NB4 (cell line): ENCODE measurements at regions not wholly inside any gene's neighbourhood (a gene's known extent, or its start where the extent isn't known, plus 50 kb on each side); places are given as distances from the start of the nearest gene placed in this dataset.

Experiments used
- MYC ChIP-seq: IDR thresholded peaks from 2 replicates; pipeline ENCODE4 v1.6.1; 2011; ENCODE audit warnings: low read depth, low read length
- POLR2A ChIP-seq: IDR thresholded peaks from 2 replicates; pipeline ENCODE4 v1.6.1; 2011; ENCODE audit warnings: mild to moderate bottlenecking; ENCODE audit not compliant: insufficient read length; ENCODE audit errors: extremely low read depth
- TF ChIP-seq, protein P1 (sequence below): IDR thresholded peaks from 2 replicates; pipeline ENCODE4 v1.6.1; 2011; ENCODE audit warnings: low read depth, low read length
- TF ChIP-seq, protein P2 (sequence below): IDR thresholded peaks from one replicate; pipeline ENCODE4 v1.5.1; 2012; ENCODE audit warnings: low read depth, low read length

DNA sequence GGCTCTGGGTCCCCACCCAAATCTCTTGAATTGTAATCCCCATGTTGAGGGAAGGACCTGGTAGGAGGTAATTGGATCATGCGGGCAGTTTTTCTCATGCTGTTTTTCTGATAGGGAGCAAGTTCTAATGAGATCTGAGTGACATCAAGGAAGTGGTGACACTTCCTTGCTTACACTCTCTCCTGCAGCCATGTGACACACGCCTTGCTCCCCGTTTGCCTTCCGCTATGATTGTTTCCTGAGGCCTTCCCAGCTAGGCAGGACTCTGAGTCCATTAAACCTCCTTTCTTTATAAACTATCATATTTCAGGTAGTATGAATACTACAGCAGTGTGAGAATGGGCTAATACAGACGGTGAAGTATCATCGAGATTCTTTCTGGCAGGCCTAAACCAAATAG, 1040.4 kb upstream of the MIR17HG start:
- TF ChIP-seq, protein P1, sequence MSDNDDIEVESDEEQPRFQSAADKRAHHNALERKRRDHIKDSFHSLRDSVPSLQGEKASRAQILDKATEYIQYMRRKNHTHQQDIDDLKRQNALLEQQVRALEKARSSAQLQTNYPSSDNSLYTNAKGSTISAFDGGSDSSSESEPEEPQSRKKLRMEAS: no peak
- TF ChIP-seq, protein P2, sequence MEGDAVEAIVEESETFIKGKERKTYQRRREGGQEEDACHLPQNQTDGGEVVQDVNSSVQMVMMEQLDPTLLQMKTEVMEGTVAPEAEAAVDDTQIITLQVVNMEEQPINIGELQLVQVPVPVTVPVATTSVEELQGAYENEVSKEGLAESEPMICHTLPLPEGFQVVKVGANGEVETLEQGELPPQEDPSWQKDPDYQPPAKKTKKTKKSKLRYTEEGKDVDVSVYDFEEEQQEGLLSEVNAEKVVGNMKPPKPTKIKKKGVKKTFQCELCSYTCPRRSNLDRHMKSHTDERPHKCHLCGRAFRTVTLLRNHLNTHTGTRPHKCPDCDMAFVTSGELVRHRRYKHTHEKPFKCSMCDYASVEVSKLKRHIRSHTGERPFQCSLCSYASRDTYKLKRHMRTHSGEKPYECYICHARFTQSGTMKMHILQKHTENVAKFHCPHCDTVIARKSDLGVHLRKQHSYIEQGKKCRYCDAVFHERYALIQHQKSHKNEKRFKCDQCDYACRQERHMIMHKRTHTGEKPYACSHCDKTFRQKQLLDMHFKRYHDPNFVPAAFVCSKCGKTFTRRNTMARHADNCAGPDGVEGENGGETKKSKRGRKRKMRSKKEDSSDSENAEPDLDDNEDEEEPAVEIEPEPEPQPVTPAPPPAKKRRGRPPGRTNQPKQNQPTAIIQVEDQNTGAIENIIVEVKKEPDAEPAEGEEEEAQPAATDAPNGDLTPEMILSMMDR: no peak
- no peak for TF ChIP-seq POLR2A
- TF ChIP-seq MYC: no peak
